ENCODE measurements at regions not wholly inside any gene's neighbourhood (a gene's known extent, or its start where the extent isn't known, plus 50 kb on each side); places are given as distances from the start of the nearest gene placed in this dataset.

- Histone ChIP-seq H3K27me3 (no peaks in the 10 kb centered on the region), H3K79me2 (no peaks in the 10 kb centered on the region), H4K20me1 (ENCODE audit: insufficient read depth, poor library complexity, severe bottlenecking) (no peaks in the 10 kb centered on the region), H3K4me3 (no peak overlapping the region), H3K9me3 (ENCODE audit: low read depth) (no peaks in the 10 kb centered on the region), H3K4me2 (no peak overlapping the region), H3K27ac (no peak overlapping the region), H3K4me1 (ENCODE audit: insufficient read depth) (no peaks in the 10 kb centered on the region), H3K9me2 (replicated peaks; ENCODE audit: insufficient read depth) (no peaks in the 10 kb centered on the region), H3K36me3 (replicated peaks; ENCODE audit: insufficient read depth, low read depth) (no peaks in the 10 kb centered on the region), H2AFZ (no peak overlapping the region)
- no peak for TF ChIP-seq EZH2phosphoT487 (IDR thresholded peaks at IDR 0.05; ENCODE audit: low read depth, severe bottlenecking, unreplicated experiment)
- no peak for TF ChIP-seq EZH2 (IDR thresholded peaks at IDR 0.05; ENCODE audit: borderline replicate concordance)
- TF ChIP-seq CTCF (IDR thresholded peaks at IDR 0.05; ENCODE audit: poor library complexity) = no peak
- 100% methylated on average over 1 of the region's 1 CpG for WGBS (ENCODE audit: low lambda C conversion rate, missing lambda C conversion rate)
- DNase-seq (ENCODE audit: low spot score) = no peak
Measured at GRCh38 chr5:159402311-159402710, 72.0 kb upstream of the IL12B start.

- Histone ChIP-seq H3K27ac (no peak overlapping the region), H3K36me3 (replicated peaks; ENCODE audit: insufficient read depth, low read depth) (no peaks in the 10 kb centered on the region), H3K4me3 (no peak overlapping the region), H3K79me2 (no peaks in the 10 kb centered on the region), H2AFZ (no peak overlapping the region), H3K9me2 (replicated peaks; ENCODE audit: insufficient read depth) (no peaks in the 10 kb centered on the region), H3K4me1 (ENCODE audit: insufficient read depth) (no peaks in the 10 kb centered on the region), H3K9me3 (ENCODE audit: low read depth) (no peaks in the 10 kb centered on the region), H4K20me1 (ENCODE audit: insufficient read depth, poor library complexity, severe bottlenecking) (no peaks in the 10 kb centered on the region), H3K4me2 (no peak overlapping the region), H3K27me3 (no peaks in the 10 kb centered on the region)
- TF ChIP-seq EZH2 (IDR thresholded peaks at IDR 0.05; ENCODE audit: borderline replicate concordance) = no peak
- no peak for TF ChIP-seq CTCF (IDR thresholded peaks at IDR 0.05; ENCODE audit: poor library complexity)
- TF ChIP-seq EZH2phosphoT487 (IDR thresholded peaks at IDR 0.05; ENCODE audit: low read depth, severe bottlenecking, unreplicated experiment) = no peak
- DNase-seq (ENCODE audit: low spot score) = no peak
- 94% methylated on average over 5 of the region's 5 CpGs for WGBS (ENCODE audit: low lambda C conversion rate, missing lambda C conversion rate)
Measured at GRCh38 chr5:159402856-159403255, 72.6 kb upstream of the IL12B start.

GRCh38 chr5:159403906-159404681 lies 73.8 kb upstream of the IL12B start:
- Histone ChIP-seq H2AFZ (no peak overlapping the region), H3K4me3 (no peak overlapping the region), H3K9me3 (ENCODE audit: low read depth) (no peaks in the 10 kb centered on the region), H3K4me2 (no peak overlapping the region), H3K9me2 (replicated peaks; ENCODE audit: insufficient read depth) (no peaks in the 10 kb centered on the region), H3K27ac (no peak overlapping the region), H3K27me3 (no peaks in the 10 kb centered on the region), H4K20me1 (ENCODE audit: insufficient read depth, poor library complexity, severe bottlenecking) (no peaks in the 10 kb centered on the region), H3K4me1 (ENCODE audit: insufficient read depth) (no peaks in the 10 kb centered on the region), H3K79me2 (no peaks in the 10 kb centered on the region), H3K36me3 (replicated peaks; ENCODE audit: insufficient read depth, low read depth) (no peaks in the 10 kb centered on the region)
- no peak for DNase-seq (ENCODE audit: low spot score)
- WGBS (ENCODE audit: low lambda C conversion rate, missing lambda C conversion rate) = 76% methylated on average over 6 of the region's 6 CpGs
- TF ChIP-seq EZH2phosphoT487 (IDR thresholded peaks at IDR 0.05; ENCODE audit: low read depth, severe bottlenecking, unreplicated experiment) = no peak
- TF ChIP-seq CTCF (IDR thresholded peaks at IDR 0.05; ENCODE audit: poor library complexity) = no peak
- no peak for TF ChIP-seq EZH2 (IDR thresholded peaks at IDR 0.05; ENCODE audit: borderline replicate concordance)

Data from hepatocyte (in vitro differentiated cells).